ENCODE measurements at regions not wholly inside any gene's neighbourhood (a gene's known extent, or its start where the extent isn't known, plus 50 kb on each side); places are given as distances from the start of the nearest gene placed in this dataset.
A peak's percentile ranks its signal among the peaks of the same experiment; 100 is the strongest.

- Mint-ChIP-seq H3K36me3 (peaks cover 22% of the 10 kb centered on the region), H3K4me3 (peak overlapping the region; percentile 46), H3K27me3 (no peaks in the 10 kb centered on the region), H3K4me1 (ENCODE audit: low read depth in 2 of 2) (peaks cover 30 to 60% of the 10 kb centered on the region in 2 donors), H3K9me3 (peaks cover 12% of the 10 kb centered on the region), H3K27ac (peak overlapping the region; percentile 67 to 85)
- ATAC-seq, result no peak
- DNase-seq (ENCODE audit: low spot score), result no peak
Measured at GRCh38 chr9:124198331-124198730, 59.4 kb upstream of the NEK6 start.

- peaks cover 22% of the 10 kb centered on the region for H3K36me3 Mint-ChIP-seq
- H3K4me1 Mint-ChIP-seq (ENCODE audit: low read depth in 2 of 2), result peaks cover 36 to 66% of the 10 kb centered on the region in 2 donors
- H3K27ac Mint-ChIP-seq, result peak overlapping the region; percentile 67 to 85
- H3K9me3 Mint-ChIP-seq, result peaks cover 12% of the 10 kb centered on the region
- no peaks in the 10 kb centered on the region for H3K27me3 Mint-ChIP-seq
- no peak for DNase-seq (ENCODE audit: low spot score)
- peak overlapping the region; percentile 46 for H3K4me3 Mint-ChIP-seq
- no peak for ATAC-seq
Measured at GRCh38 chr9:124198948-124199347, 58.8 kb upstream of the NEK6 start.

- Mint-ChIP-seq H3K4me1 (ENCODE audit: low read depth in 2 of 2) (peaks cover 39 to 68% of the 10 kb centered on the region in 2 donors), H3K27ac (no peak overlapping the region), H3K27me3 (no peaks in the 10 kb centered on the region), H3K36me3 (peaks cover 22% of the 10 kb centered on the region), H3K9me3 (peaks cover 12% of the 10 kb centered on the region), H3K4me3 (no peak overlapping the region)
- no peak for ATAC-seq
- no peak for DNase-seq (ENCODE audit: low spot score)
Measured at GRCh38 chr9:124199474-124199873, 58.3 kb upstream of the NEK6 start.

- Mint-ChIP-seq H3K36me3 (no peaks in the 10 kb centered on the region), H3K4me1 (ENCODE audit: low read depth in 2 of 2) (peaks cover 56 to 70% of the 10 kb centered on the region in 2 donors)
Measured at GRCh38 chr9:124202447-124202971, 55.2 kb upstream of the NEK6 start.

GRCh38 chr9:124205686-124206352, 51.9 kb upstream of the NEK6 start:
- Mint-ChIP-seq H3K4me1 (ENCODE audit: low read depth in 2 of 2) (peaks cover 72 to 75% of the 10 kb centered on the region in 2 donors), H3K36me3 (no peaks in the 10 kb centered on the region), H3K27me3 (no peaks in the 10 kb centered on the region), H3K4me3 (peak overlapping the region; percentile 57), H3K27ac (peak overlapping the region; percentile 77 to 95), H3K9me3 (no peaks in the 10 kb centered on the region)
- DNase-seq (ENCODE audit: low spot score) (no peak), ATAC-seq (no peak)

More at GRCh38 chr9:124202447-124202971, 55.2 kb upstream of the NEK6 start:
- ATAC-seq (peak; percentile 96 to 98), DNase-seq (ENCODE audit: low spot score) (peak; percentile 92)
- Mint-ChIP-seq H3K27ac (peak overlapping the region; percentile 77 to 95), H3K4me3 (peak overlapping the region; percentile 66), H3K9me3 (no peaks in the 10 kb centered on the region), H3K27me3 (no peaks in the 10 kb centered on the region)

- no peak for DNase-seq (ENCODE audit: low spot score)
- Mint-ChIP-seq H3K4me1 (ENCODE audit: low read depth in 2 of 2) (peaks cover 76 to 79% of the 10 kb centered on the region in 2 donors), H3K9me3 (no peaks in the 10 kb centered on the region), H3K27ac (peak overlapping the region; percentile 77 to 95), H3K36me3 (no peaks in the 10 kb centered on the region), H3K4me3 (peak overlapping the region; percentile 57), H3K27me3 (no peaks in the 10 kb centered on the region)
- no peak for ATAC-seq
Measured at GRCh38 chr9:124206391-124206790, 51.4 kb upstream of the NEK6 start.

Data from natural killer cell treated with Interleukin-12 subunit alpha and Interleukin-12 subunit beta and Interleukin-15 and Interleukin-18, amount 100 ng/mL, for 72 hours (primary cell).